DMS 273 (cell line): ENCODE measurements at regions not wholly inside any gene's neighbourhood (a gene's known extent, or its start where the extent isn't known, plus 50 kb on each side); places are given as distances from the start of the nearest gene placed in this dataset.

Source experiments
- DNase-seq: peaks from one replicate; lab custom pipeline; 2025; ENCODE audit not compliant: unreplicated experiment; lab: John Stamatoyannopoulos, UW

DNA sequence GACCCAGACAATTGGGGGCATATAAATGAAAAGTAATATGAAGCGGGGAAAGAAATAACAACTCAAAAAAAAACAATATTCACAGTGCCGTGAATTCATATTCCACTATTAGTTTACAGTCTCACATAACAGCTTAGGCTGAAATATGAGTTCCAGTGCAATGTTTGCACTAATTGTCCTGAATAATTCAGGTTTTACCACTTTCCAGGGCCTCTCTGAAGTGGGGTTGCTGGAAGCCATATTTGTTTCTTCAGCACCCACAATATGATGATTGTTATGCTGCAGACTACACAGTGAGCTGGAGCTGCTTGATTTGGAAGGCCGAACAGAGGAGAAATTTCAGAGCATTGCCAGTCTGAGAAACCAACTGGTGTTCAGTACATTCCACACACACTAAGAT is 894.5 kb upstream of the ACVR2A start:
- no peak for DNase-seq

- DNase-seq, result no peak
These were observed 895.4 kb upstream of the ACVR2A start for GRCh38 chr2:146949400-146949799.

DNA sequence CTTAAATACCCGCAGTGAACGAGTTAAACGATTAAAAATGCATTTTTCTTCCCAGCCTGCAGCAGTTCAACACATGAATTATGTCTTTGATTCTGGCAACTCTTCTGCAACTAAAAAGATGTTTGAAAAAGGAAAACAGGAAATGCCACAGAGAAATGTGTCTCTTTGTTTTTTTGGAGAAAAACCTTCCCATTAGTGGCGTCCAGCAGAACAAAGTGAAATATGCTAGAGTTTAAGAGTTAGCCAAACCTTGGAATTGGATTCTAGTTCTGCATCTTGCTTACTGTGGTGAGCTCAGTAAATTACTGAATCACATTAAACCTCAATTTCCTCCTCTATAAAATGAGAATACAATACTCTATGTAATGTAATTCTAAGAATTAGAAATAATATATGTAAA is 900.2 kb upstream of the ACVR2A start:
- DNase-seq, result no peak

DNA sequence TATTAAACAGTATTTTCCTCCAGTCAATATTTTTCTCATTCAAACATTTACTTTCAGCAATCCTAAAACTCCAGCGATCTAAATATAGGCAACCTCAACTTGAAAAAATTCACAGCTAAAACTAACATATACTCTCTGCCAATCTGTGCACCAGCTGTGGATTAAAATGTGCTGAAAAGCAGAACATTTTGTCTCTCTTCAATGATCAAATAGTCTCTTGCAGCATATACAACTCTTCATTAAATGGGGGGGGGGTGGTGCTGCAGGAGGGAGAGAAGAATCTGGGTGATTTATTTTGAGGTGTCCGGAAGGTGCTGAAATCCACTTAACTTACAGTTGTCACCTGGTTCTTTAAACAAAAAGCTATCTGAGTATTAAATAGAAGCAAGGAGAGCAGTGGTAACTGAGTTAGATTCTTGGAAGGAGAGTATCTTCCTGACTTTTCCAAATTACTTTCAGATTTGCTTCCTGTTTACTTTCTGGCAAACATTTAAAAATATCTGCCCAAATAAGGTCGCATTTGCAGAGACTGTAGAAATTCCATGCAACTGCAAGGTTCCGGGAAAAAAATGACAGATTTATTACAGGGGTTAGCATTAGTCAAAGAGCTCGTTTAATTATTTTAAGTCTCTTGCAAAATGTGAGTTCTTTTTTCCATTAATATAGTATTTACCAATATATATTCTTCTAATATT is 904.7 kb upstream of the ACVR2A start:
- no peak for DNase-seq

GRCh38 chr2:146934921-146935320 is 909.9 kb upstream of the ACVR2A start:
- DNase-seq, result no peak

- DNase-seq, result no peak
These were observed 913.7 kb upstream of the ACVR2A start for GRCh38 chr2:146931109-146931508.

GRCh38 chr2:146927080-146927711 is 917.6 kb upstream of the ACVR2A start:
- peak; percentile 66 for DNase-seq

DNA sequence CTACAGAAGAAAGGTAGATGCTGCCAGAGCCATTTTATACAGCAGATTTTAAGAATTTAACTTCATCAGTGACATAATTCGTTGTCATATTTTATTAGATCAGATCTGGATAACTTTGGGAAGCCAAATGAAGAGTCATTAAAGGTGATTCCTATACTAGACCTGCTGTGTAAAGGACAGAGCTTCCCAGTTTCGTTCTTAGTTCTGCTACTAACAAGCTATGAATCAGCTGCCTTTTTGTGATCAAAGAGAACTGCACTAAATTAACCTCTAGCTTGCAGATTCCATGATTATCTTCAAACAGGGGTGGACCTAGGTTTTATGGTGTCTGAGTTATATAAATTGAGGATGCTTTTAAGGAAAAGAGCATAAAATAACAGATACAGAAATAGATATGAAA is 926.5 kb upstream of the ACVR2A start:
- no peak for DNase-seq

GRCh38 chr2:146917431-146918042 is 927.3 kb upstream of the ACVR2A start:
- DNase-seq, result peak; percentile 5

- no peak for DNase-seq
These were observed 927.9 kb upstream of the ACVR2A start for GRCh38 chr2:146916914-146917313.

DNA sequence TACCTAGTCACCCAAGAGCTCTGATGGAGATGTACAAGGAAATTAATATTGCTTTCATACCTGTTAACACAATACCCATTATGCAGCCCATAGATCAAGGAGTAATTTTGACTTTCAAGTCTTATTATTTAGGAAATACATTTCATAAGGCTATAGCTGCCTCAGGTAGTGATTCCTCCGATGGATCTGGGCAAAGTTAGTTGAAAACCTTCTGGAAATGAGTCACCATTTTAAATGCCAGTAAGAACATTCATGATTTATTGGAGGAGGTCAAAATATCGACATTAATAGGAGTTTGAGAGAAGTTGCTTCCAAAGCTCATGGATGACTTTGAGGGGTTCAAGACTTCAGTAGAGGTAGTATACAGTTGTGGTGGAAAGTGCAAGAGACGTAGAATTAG is 931.4 kb upstream of the ACVR2A start:
- no peak for DNase-seq

GRCh38 chr2:146912536-146912935 is 932.3 kb upstream of the ACVR2A start:
- no peak for DNase-seq

- no peak for DNase-seq
These were observed 936.1 kb upstream of the ACVR2A start for GRCh38 chr2:146908776-146909175.

GRCh38 chr2:146898083-146898482 is 946.7 kb upstream of the ACVR2A start:
- no peak for DNase-seq

GRCh38 chr2:146894514-146894913 is 950.3 kb upstream of the ACVR2A start:
- DNase-seq, result no peak

GRCh38 chr2:146893500-146894041 is 951.3 kb upstream of the ACVR2A start:
- peak; percentile 3 for DNase-seq

DNA sequence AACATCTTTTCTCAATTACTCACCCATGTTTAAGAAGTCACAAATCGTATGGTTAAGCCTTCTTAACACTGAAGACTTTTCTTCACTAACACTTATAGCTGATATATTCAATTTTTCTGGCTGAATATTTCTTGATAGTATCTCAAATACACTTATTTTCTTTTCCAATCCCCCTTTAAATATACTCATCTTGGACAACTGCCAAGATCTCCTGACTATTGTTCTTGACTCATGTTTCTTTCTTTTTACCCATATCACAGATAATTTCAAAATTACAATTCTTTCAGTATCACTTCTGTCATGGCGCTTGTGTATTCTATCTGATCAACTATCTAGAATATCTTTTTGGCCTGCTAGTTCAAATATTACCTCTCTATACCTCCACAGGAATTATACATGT is 954.3 kb upstream of the ACVR2A start:
- peak; percentile 2 for DNase-seq

- DNase-seq, result no peak
These were observed 964.9 kb upstream of the ACVR2A start for GRCh38 chr2:146879882-146880281.

DNA sequence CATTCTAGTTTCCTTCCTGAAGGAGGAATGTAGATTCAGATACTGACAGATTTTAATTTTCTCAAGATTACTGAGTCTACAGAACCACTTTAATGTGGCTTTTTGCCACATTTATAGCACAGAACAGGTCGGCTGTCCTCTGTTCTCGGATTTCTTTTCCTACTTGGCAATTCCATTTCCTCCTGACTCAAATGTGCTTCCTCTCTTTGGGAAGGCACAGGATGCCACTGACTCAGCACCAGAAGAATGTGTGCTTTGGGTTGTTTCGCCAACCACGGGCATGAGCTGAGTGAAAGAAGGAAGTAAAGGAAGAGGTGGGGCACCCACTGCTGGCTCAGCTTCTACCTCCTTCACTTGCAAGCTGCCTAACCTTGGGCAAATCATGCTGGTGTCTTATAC is 970.6 kb upstream of the ACVR2A start:
- no peak for DNase-seq

- no peak for DNase-seq
These were observed 971.1 kb upstream of the ACVR2A start for GRCh38 chr2:146873646-146874259.

GRCh38 chr2:146873056-146873455 is 971.8 kb upstream of the ACVR2A start:
- DNase-seq, result no peak

GRCh38 chr2:146870691-146871090 is 974.1 kb upstream of the ACVR2A start:
- no peak for DNase-seq
